Endodermal cell (in vitro differentiated cells): ENCODE measurements at regions not wholly inside any gene's neighbourhood (a gene's known extent, or its start where the extent isn't known, plus 50 kb on each side); places are given as distances from the start of the nearest gene placed in this dataset.

ENCODE experiments used
- DNase-seq: peaks from one replicate; pipeline ENCODE4 v3.0.0-alpha.2; 2017
- H3K27ac ChIP-seq: 2 replicates; pipeline ENCODE4 v1.5.1; 2013; ENCODE audit warnings: mild to moderate bottlenecking, low read depth, low read length, moderate library complexity
- H3K27me3 ChIP-seq: 2 replicates; pipeline ENCODE4 v1.6.1; 2013; ENCODE audit warnings: mild to moderate bottlenecking, low read length, moderate library complexity; ENCODE audit not compliant: insufficient read depth, control insufficient read depth, poor library complexity, severe bottlenecking
- H3K36me3 ChIP-seq: 2 replicates; pipeline ENCODE4 v1.7.0; 2013; ENCODE audit warnings: mild to moderate bottlenecking, low read length, moderate library complexity; ENCODE audit not compliant: control insufficient read depth, insufficient read depth
- H3K4me1 ChIP-seq: one replicate; pipeline ENCODE4 v1.7.0; 2013; ENCODE audit warnings: low read length; ENCODE audit not compliant: control insufficient read depth, insufficient read depth
- H3K4me3 ChIP-seq: 2 replicates; pipeline ENCODE4 v1.5.1; 2013; ENCODE audit warnings: mild to moderate bottlenecking, low read length, moderate library complexity
- H3K9ac ChIP-seq: 2 replicates; pipeline ENCODE4 v1.6.1; 2013; ENCODE audit warnings: mild to moderate bottlenecking, low read length, moderate library complexity; ENCODE audit not compliant: poor library complexity, severe bottlenecking; ENCODE audit errors: extremely low read depth
- H3K9me3 ChIP-seq: 2 replicates; pipeline ENCODE4 v1.6.1; 2013; ENCODE audit warnings: mild to moderate bottlenecking, low read length, moderate library complexity; ENCODE audit not compliant: control insufficient read depth
- H3K27ac Mint-ChIP-seq: 2 replicates; pipeline ENCODE4 v1.8.0; 2020; ENCODE audit warnings: mixed read lengths
- H3K27me3 Mint-ChIP-seq: 2 replicates; pipeline ENCODE4 v1.8.0; 2021; ENCODE audit warnings: mild to moderate bottlenecking, mixed read lengths; ENCODE audit not compliant: insufficient read depth
- H3K36me3 Mint-ChIP-seq: 2 replicates; pipeline ENCODE4 v1.8.0; 2020; ENCODE audit warnings: low read depth, mixed read lengths
- H3K4me1 Mint-ChIP-seq: 2 replicates; pipeline ENCODE4 v1.8.0; 2020; ENCODE audit warnings: mixed read lengths
- H3K4me3 Mint-ChIP-seq: 2 replicates; pipeline ENCODE4 v1.8.0; 2020; ENCODE audit warnings: mild to moderate bottlenecking, moderate library complexity, mixed read lengths
- H3K9me3 Mint-ChIP-seq: 2 replicates; pipeline ENCODE4 v1.8.0; 2020; ENCODE audit warnings: mild to moderate bottlenecking, mixed read lengths
- CTCF ChIP-seq: fragments of 200-600 bp; sonication (generic); conservative IDR thresholded peaks from 2 replicates; pipeline ENCODE4 v1.5.0; 2021; ENCODE audit warnings: antibody characterized with exemption, mild to moderate bottlenecking
- WGBS, 2 experiments: methylation state at CpG; one replicate each; pipeline versions ENCODE4 v1.1.5 to v1.1.7; 2013; ENCODE audit warnings: missing lambda C conversion rate in 2 of 2, mixed read lengths in 1 of 2; ENCODE audit not compliant: insufficient coverage in 1 of 2, insufficient read length in 1 of 2; 5-methylcytosine and 5-hydroxymethylcytosine counted together

DNA sequence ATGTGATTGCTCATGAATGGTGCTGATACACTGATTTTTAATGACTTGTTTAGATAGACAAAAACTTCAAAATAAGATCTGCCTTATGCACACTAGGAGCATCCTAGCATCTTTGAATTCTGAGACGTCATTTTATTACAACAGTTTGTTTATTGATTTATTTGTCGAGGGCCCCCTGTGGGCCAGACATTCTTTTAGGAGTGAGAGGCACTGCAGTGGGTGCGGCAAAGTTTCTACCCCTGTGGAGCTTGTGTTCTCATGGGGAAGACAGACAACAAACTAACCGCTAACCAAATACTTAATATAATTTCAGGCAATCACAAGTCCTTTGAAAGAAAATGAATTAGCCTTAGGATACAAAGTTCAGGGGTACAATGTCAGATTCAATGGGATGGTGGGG, 363.1 kb downstream of the RPS24 start:
- WGBS, 2 experiments: 60 to 79% methylated on average over 1 to 3 of the region's 4 CpGs
- Histone ChIP-seq H3K4me1 (peaks cover 4% of the 10 kb centered on the region), H3K27me3 (no peaks in the 10 kb centered on the region), H3K36me3 (no peaks in the 10 kb centered on the region), H3K4me3 (no peak overlapping the region), H3K9ac (no peak overlapping the region), H3K9me3 (no peaks in the 10 kb centered on the region), H3K27ac (no peak overlapping the region)
- no peak for TF ChIP-seq CTCF
- H3K4me1 Mint-ChIP-seq: peaks cover 10% of the 10 kb centered on the region
- DNase-seq: no peak
- H3K36me3 Mint-ChIP-seq: no peaks in the 10 kb centered on the region
- H3K9me3 Mint-ChIP-seq: no peaks in the 10 kb centered on the region
- no peak overlapping the region for H3K4me3 Mint-ChIP-seq
- H3K27ac Mint-ChIP-seq: no peak overlapping the region
- H3K27me3 Mint-ChIP-seq: no peaks in the 10 kb centered on the region

- no peaks in the 10 kb centered on the region for H3K27me3 Mint-ChIP-seq
- no peaks in the 10 kb centered on the region for H3K36me3 ChIP-seq
- H3K9ac ChIP-seq: no peak overlapping the region
- no peaks in the 10 kb centered on the region for H3K36me3 Mint-ChIP-seq
- 82 to 100% methylated on average over 1 to 2 of the region's 2 CpGs for WGBS, 2 experiments
- no peak overlapping the region for H3K27ac ChIP-seq
- no peak for TF ChIP-seq CTCF
- peaks cover 6% of the 10 kb centered on the region for H3K4me1 ChIP-seq
- H3K9me3 Mint-ChIP-seq: no peaks in the 10 kb centered on the region
- H3K4me3 ChIP-seq: no peak overlapping the region
- H3K9me3 ChIP-seq: no peaks in the 10 kb centered on the region
- H3K27me3 ChIP-seq: no peaks in the 10 kb centered on the region
- H3K27ac Mint-ChIP-seq: no peak overlapping the region
- DNase-seq: no peak
- peaks cover 13% of the 10 kb centered on the region for H3K4me1 Mint-ChIP-seq
- H3K4me3 Mint-ChIP-seq: no peak overlapping the region
These were observed 364.1 kb downstream of the RPS24 start for GRCh38 chr10:78397786-78398185.

DNA sequence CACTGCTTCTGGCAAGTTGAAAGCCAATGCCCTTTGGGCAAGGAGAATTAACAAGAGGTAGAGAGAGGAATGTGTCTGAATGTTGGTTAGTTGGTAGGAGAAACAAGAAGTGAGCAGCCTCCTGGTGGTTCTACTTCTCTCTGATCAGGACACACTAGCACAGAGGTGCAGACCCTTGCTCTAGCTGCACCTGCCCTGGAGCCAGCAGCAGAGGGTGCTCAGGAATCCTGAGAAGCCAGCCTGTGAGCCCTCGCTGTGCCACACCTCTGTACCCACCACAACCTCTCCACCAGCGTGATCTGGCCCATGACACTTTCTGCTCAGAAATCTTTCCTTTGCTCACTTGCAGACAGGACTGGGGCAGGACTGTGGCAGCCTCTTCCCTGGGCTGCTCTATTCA, 364.7 kb downstream of the RPS24 start:
- Histone ChIP-seq H3K36me3 (no peaks in the 10 kb centered on the region), H3K27ac (no peak overlapping the region), H3K4me1 (peaks cover 6% of the 10 kb centered on the region), H3K27me3 (no peaks in the 10 kb centered on the region), H3K4me3 (no peak overlapping the region), H3K9ac (no peak overlapping the region), H3K9me3 (no peaks in the 10 kb centered on the region)
- H3K9me3 Mint-ChIP-seq: no peaks in the 10 kb centered on the region
- no peak overlapping the region for H3K27ac Mint-ChIP-seq
- WGBS, 2 experiments: 87% methylated on average over 2 of the region's 2 CpGs; no CpG with 5 or more reads in 1 of the 2 experiments
- H3K27me3 Mint-ChIP-seq: no peaks in the 10 kb centered on the region
- peak; percentile 72 for TF ChIP-seq CTCF
- H3K4me3 Mint-ChIP-seq: no peak overlapping the region
- peak; percentile 63 for DNase-seq
- no peaks in the 10 kb centered on the region for H3K36me3 Mint-ChIP-seq
- peaks cover 13% of the 10 kb centered on the region for H3K4me1 Mint-ChIP-seq
